ENCODE measurements at regions not wholly inside any gene's neighbourhood (a gene's known extent, or its start where the extent isn't known, plus 50 kb on each side); places are given as distances from the start of the nearest gene placed in this dataset.

- TF ChIP-seq CTCF (conservative IDR thresholded peaks at IDR 0.05; ENCODE audit: low read depth, low read length) = no peak
- no peak for TF ChIP-seq POLR2A (IDR thresholded peaks at IDR 0.05; ENCODE audit: low read depth, low read length)
- no peak for TF ChIP-seq MAZ (IDR thresholded peaks at IDR 0.05; ENCODE audit: borderline replicate concordance, low read depth, low read length)
- TF ChIP-seq RAD21 (IDR thresholded peaks at IDR 0.05; ENCODE audit: low read length) = no peak
- TF ChIP-seq CEBPB (IDR thresholded peaks at IDR 0.05; ENCODE audit: low read depth, low read length) = no peak
- no peak for TF ChIP-seq USF2 (IDR thresholded peaks at IDR 0.05; ENCODE audit: low read depth, low read length)
Observed at GRCh38 chr5:175285261-175285660, 158.7 kb downstream of the DRD1 start.
